Mesendoderm (in vitro differentiated cells): ENCODE measurements at regions not wholly inside any gene's neighbourhood (a gene's known extent, or its start where the extent isn't known, plus 50 kb on each side); places are given as distances from the start of the nearest gene placed in this dataset.

Source experiments
- DNase-seq: peaks from one replicate; pipeline ENCODE4 v3.0.0; 2013
- H2AK5ac ChIP-seq: 2 replicates; pipeline ENCODE4 v1.6.1; 2013; ENCODE audit warnings: low read length, inconsistent platforms
- H2BK120ac ChIP-seq: 2 replicates; pipeline ENCODE4 v1.6.1; 2013; ENCODE audit warnings: low read depth, mild to moderate bottlenecking, low read length, moderate library complexity, mixed read lengths
- H2BK15ac ChIP-seq: replicated peaks from 2 replicates; pipeline ENCODE4 v1.6.1; 2013; ENCODE audit warnings: low read depth, mild to moderate bottlenecking, moderate library complexity
- H2BK5ac ChIP-seq: 2 replicates; pipeline ENCODE4 v1.6.1; 2013; ENCODE audit warnings: low read length, inconsistent platforms
- H3K18ac ChIP-seq: 2 replicates; pipeline ENCODE4 v1.6.1; 2013; ENCODE audit warnings: mild to moderate bottlenecking, low read length, mixed read lengths
- H3K23ac ChIP-seq: one replicate; pipeline ENCODE4 v1.6.1; 2013; ENCODE audit warnings: low read length
- H3K27ac ChIP-seq: 2 replicates; pipeline ENCODE4 v1.5.1; 2013; ENCODE audit warnings: low read depth, mild to moderate bottlenecking, inconsistent platforms, low read length, moderate library complexity
- H3K27me3 ChIP-seq: 2 replicates; pipeline ENCODE4 v1.6.1; 2013; ENCODE audit warnings: low read length, control low read depth, mild to moderate bottlenecking, inconsistent platforms; ENCODE audit not compliant: insufficient read depth, poor library complexity
- H3K36me3 ChIP-seq: 2 replicates; pipeline ENCODE4 v1.6.1; 2013; ENCODE audit warnings: low read length, inconsistent platforms; ENCODE audit not compliant: control insufficient read depth, insufficient read depth
- H3K4ac ChIP-seq: one replicate; pipeline ENCODE4 v1.6.1; 2013; ENCODE audit warnings: low read depth, mild to moderate bottlenecking, low read length, moderate library complexity
- H3K4me1 ChIP-seq: 2 replicates; pipeline ENCODE4 v1.6.1; 2013; ENCODE audit warnings: low read depth, low read length, inconsistent platforms; ENCODE audit not compliant: control insufficient read depth
- H3K4me2 ChIP-seq: 2 replicates; pipeline ENCODE4 v1.6.1; 2013; ENCODE audit warnings: low read length
- H3K4me3 ChIP-seq: 2 replicates; pipeline ENCODE4 v1.5.1; 2013; ENCODE audit warnings: mild to moderate bottlenecking, low read length
- H3K56ac ChIP-seq: one replicate; pipeline ENCODE4 v1.6.1; 2013; ENCODE audit warnings: low read length
- H3K79me1 ChIP-seq: 2 replicates; pipeline ENCODE4 v1.6.1; 2013; ENCODE audit warnings: low read length, inconsistent platforms
- H3K79me2 ChIP-seq: 2 replicates; pipeline ENCODE4 v1.6.1; 2013; ENCODE audit warnings: mild to moderate bottlenecking, low read length; ENCODE audit not compliant: control insufficient read depth, insufficient read depth
- H3K9ac ChIP-seq: 2 replicates; pipeline ENCODE4 v1.6.1; 2013; ENCODE audit warnings: low read length, inconsistent platforms
- H4K5ac ChIP-seq: one replicate; pipeline ENCODE4 v1.6.1; 2013; ENCODE audit warnings: low read length
- H4K8ac ChIP-seq: one replicate; pipeline ENCODE4 v1.6.1; 2013; ENCODE audit warnings: low read depth, mild to moderate bottlenecking, control low read depth, low read length, moderate library complexity
- WGBS: extraction: QIAGEN DNeasy Blood & Tissue Kit; methylation state at CpG from one replicate; pipeline ENCODE4 v1.1.7; 2013; ENCODE audit warnings: low lambda C conversion rate, missing lambda C conversion rate; ENCODE audit not compliant: insufficient coverage; ENCODE audit errors: extremely low coverage; 5-methylcytosine and 5-hydroxymethylcytosine counted together

- Histone ChIP-seq H2AK5ac (no peak overlapping the region), H3K56ac (no peak overlapping the region), H3K79me1 (no peaks in the 10 kb centered on the region), H3K27me3 (no peaks in the 10 kb centered on the region), H4K8ac (no peak overlapping the region), H3K36me3 (no peaks in the 10 kb centered on the region), H3K4me2 (no peak overlapping the region), H2BK5ac (no peak overlapping the region), H2BK15ac (no peak overlapping the region), H2BK120ac (no peak overlapping the region), H3K4me3 (no peak overlapping the region), H3K79me2 (no peaks in the 10 kb centered on the region), H3K9ac (no peak overlapping the region), H3K4me1 (no peaks in the 10 kb centered on the region), H3K4ac (no peak overlapping the region), H3K18ac (no peak overlapping the region), H3K23ac (no peak overlapping the region), H3K27ac (no peak overlapping the region), H4K5ac (no peak overlapping the region)
- WGBS = no CpG with 5 or more reads among the region's 1 CpG
- DNase-seq = no peak
Observed at GRCh38 chr5:34535433-34535832, 120.7 kb upstream of the RAI14 start.

DNA sequence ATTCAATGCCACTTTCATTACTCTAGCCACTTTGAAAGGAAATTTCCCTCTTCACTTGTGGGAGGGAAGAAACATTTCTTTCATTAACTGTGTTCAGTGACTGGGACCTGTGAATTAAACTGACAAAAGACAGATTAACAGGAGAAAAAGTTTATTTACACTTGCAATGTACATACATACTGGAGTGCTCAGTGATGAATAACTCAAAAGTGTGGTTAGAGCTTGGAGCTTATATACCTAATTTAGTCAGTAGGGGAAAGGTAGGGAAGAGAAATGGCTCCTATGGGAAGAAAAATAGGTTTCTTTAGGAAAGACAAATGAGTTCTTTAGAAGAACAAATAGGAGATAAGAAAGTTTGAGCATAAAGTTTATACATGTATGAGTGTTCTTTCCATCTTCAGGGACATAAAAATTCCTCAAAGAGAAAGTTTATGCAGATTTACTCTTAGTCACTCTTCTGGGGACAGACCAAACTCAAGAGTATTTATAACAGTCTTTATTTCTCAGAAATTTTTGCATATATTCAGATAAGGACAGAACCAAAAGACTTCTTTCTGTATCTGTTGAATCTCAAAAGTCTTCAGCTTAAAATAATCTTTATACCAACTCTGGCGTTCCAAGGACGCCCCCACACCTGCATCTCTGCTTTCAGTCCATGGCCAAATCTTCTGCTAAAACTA, 120.0 kb upstream of the RAI14 start:
- no peak overlapping the region for H3K27ac ChIP-seq
- no peak overlapping the region for H3K9ac ChIP-seq
- H3K4me1 ChIP-seq = no peaks in the 10 kb centered on the region
- H2BK120ac ChIP-seq = no peak overlapping the region
- no peak overlapping the region for H4K5ac ChIP-seq
- no CpG with 5 or more reads among the region's 2 CpGs for WGBS
- no peaks in the 10 kb centered on the region for H3K79me1 ChIP-seq
- no peak overlapping the region for H3K56ac ChIP-seq
- H3K4me3 ChIP-seq = no peak overlapping the region
- no peak overlapping the region for H2BK5ac ChIP-seq
- no peaks in the 10 kb centered on the region for H3K79me2 ChIP-seq
- H3K18ac ChIP-seq = no peak overlapping the region
- no peak overlapping the region for H3K4ac ChIP-seq
- H2BK15ac ChIP-seq = no peak overlapping the region
- no peak overlapping the region for H3K4me2 ChIP-seq
- no peak overlapping the region for H2AK5ac ChIP-seq
- H3K27me3 ChIP-seq = no peaks in the 10 kb centered on the region
- H3K23ac ChIP-seq = no peak overlapping the region
- H4K8ac ChIP-seq = no peak overlapping the region
- no peaks in the 10 kb centered on the region for H3K36me3 ChIP-seq
- no peak for DNase-seq

DNA sequence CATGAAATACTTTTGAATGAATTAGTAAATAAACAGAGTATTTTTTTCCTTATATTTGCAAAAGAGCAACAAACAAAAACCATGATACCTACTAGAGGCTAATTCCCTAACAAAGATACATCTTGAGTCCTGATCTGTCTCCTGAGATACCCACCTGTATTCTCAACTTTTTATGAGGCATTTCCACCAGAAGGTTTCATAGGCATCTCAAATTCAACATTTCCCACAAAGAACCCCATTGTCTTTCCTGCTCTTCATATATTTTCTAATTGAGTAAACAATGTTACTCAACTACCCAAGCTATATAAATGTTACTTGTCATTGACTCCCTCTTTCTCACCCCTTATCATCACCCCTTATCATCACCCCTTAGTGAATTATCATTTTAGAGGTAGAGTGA, 119.4 kb upstream of the RAI14 start:
- Histone ChIP-seq H3K27me3 (no peaks in the 10 kb centered on the region), H3K9ac (no peak overlapping the region), H3K36me3 (no peaks in the 10 kb centered on the region), H2AK5ac (no peak overlapping the region), H3K79me1 (no peaks in the 10 kb centered on the region), H3K79me2 (no peaks in the 10 kb centered on the region), H4K5ac (no peak overlapping the region), H3K27ac (no peak overlapping the region), H3K4me1 (no peaks in the 10 kb centered on the region), H3K56ac (no peak overlapping the region), H3K4ac (no peak overlapping the region), H4K8ac (no peak overlapping the region), H3K4me2 (no peak overlapping the region), H2BK5ac (no peak overlapping the region), H3K4me3 (no peak overlapping the region), H2BK120ac (no peak overlapping the region), H3K23ac (no peak overlapping the region), H2BK15ac (no peak overlapping the region), H3K18ac (no peak overlapping the region)
- no peak for DNase-seq

DNA sequence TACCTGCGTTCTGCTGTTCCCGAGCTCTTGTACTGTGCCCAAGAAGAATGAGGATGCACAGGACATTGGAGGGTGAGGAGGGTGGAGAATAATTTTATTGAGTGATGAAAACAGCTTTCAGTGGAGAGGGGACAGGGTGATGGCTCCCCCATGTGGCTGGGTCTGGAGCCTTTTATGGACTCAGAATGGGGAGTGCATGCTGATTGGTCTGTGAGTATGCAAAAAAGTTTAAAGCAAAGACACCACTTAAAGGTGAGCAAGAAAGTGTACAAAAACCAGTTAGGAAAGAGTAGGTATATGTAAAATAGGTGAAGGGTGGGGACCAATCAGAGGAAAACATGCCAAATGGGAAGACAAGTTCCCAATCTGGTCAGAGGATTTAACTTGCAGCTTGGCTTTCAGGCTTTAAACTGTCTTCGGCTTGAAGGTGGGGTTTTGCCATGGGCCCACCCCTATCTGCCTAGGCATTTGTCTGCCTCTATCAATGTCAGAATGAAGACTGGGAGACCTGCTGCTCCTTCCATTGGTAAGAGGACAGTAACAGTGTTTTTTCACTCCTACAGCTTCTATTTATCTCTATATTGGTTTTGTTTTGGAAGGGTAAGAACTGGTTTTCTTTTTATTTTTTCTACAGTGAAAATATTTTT, 118.0 kb upstream of the RAI14 start:
- Histone ChIP-seq H4K5ac (no peak overlapping the region), H3K4ac (no peak overlapping the region), H3K27me3 (no peaks in the 10 kb centered on the region), H2BK120ac (no peak overlapping the region), H3K56ac (no peak overlapping the region), H3K9ac (no peak overlapping the region), H3K79me1 (no peaks in the 10 kb centered on the region), H3K36me3 (no peaks in the 10 kb centered on the region), H3K4me3 (no peak overlapping the region), H3K4me2 (no peak overlapping the region), H2AK5ac (no peak overlapping the region), H2BK15ac (no peak overlapping the region), H3K27ac (no peak overlapping the region), H3K18ac (no peak overlapping the region), H2BK5ac (no peak overlapping the region), H3K23ac (no peak overlapping the region), H4K8ac (no peak overlapping the region), H3K4me1 (no peaks in the 10 kb centered on the region), H3K79me2 (no peaks in the 10 kb centered on the region)
- DNase-seq = peak; percentile 56
- no CpG with 5 or more reads among the region's 3 CpGs for WGBS

DNA sequence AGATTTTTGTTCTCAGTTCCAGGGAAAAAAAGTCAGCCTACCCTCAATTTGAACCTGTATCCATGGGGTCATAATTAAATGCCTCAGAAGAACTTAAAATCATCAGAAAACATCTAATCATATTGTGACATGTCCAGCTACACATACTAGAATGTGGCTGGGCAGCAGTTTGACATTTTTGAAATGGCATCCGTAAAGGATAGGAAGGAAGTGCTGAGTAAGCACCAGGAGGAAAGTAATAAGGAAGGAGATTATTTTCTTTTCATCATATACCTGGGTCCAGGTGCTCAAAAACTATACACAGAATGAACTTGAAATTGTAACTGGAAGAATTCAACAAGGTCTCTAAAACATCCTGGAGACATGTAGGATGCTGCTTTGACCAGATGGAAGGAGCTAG, 116.9 kb upstream of the RAI14 start:
- no CpG with 5 or more reads among the region's 1 CpG for WGBS
- no peak overlapping the region for H3K27ac ChIP-seq
- H3K4me1 ChIP-seq = no peaks in the 10 kb centered on the region
- H2AK5ac ChIP-seq = no peak overlapping the region
- no peak overlapping the region for H3K4me3 ChIP-seq
- no peaks in the 10 kb centered on the region for H3K36me3 ChIP-seq
- H2BK15ac ChIP-seq = no peak overlapping the region
- no peak overlapping the region for H3K9ac ChIP-seq
- no peaks in the 10 kb centered on the region for H3K79me1 ChIP-seq
- H2BK120ac ChIP-seq = no peak overlapping the region
- H3K23ac ChIP-seq = no peak overlapping the region
- no peak overlapping the region for H3K56ac ChIP-seq
- H3K18ac ChIP-seq = no peak overlapping the region
- DNase-seq = no peak
- no peaks in the 10 kb centered on the region for H3K79me2 ChIP-seq
- H2BK5ac ChIP-seq = no peak overlapping the region
- no peak overlapping the region for H4K5ac ChIP-seq
- no peak overlapping the region for H3K4ac ChIP-seq
- H3K27me3 ChIP-seq = no peaks in the 10 kb centered on the region
- no peak overlapping the region for H4K8ac ChIP-seq
- H3K4me2 ChIP-seq = no peak overlapping the region

DNA sequence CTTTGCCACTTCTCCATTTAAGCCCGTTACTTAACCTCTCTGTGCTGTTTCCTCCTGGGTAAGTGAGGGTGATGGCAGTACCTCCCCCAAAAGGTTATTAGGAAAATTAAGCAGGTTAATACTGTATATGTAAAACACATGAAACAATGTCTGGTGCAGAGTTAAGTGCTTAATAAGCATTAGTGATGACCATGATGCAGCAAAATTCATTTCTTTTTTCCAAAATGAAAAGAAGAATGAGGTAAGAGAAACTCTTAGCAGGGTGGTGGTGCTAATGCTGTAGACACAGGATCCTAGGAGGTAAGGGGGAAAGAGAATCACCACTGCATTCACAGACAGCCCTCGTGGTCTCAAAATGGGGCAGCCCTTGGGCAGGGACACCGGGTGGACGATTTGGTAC, 115.1 kb upstream of the RAI14 start:
- Histone ChIP-seq H2BK5ac (no peak overlapping the region), H3K4me1 (no peaks in the 10 kb centered on the region), H3K56ac (no peak overlapping the region), H3K4me2 (no peak overlapping the region), H3K9ac (no peak overlapping the region), H2BK120ac (no peak overlapping the region), H3K4me3 (no peak overlapping the region), H3K4ac (no peak overlapping the region), H3K36me3 (no peaks in the 10 kb centered on the region), H3K79me1 (no peaks in the 10 kb centered on the region), H2BK15ac (no peak overlapping the region), H3K27me3 (no peaks in the 10 kb centered on the region), H3K18ac (no peak overlapping the region), H4K5ac (no peak overlapping the region), H3K23ac (no peak overlapping the region), H3K27ac (no peak overlapping the region), H3K79me2 (no peaks in the 10 kb centered on the region), H2AK5ac (no peak overlapping the region), H4K8ac (no peak overlapping the region)
- DNase-seq = no peak
- WGBS = no CpG with 5 or more reads among the region's 4 CpGs
